Right lobe of liver (tissue), 6 donors: ENCODE measurements at regions not wholly inside any gene's neighbourhood (a gene's known extent, or its start where the extent isn't known, plus 50 kb on each side); places are given as distances from the start of the nearest gene placed in this dataset.
A peak's percentile ranks its signal among the peaks of the same experiment; 100 is the strongest.
"Not testable (repeated sequence)": the region's sequence is repeated elsewhere in the genome, so short reads cannot be mapped to it uniquely, and the experiment has no call there.

ENCODE experiments used
- ATAC-seq, 4 donors: fragments of 200-7000 bp; cut with Tn5 transposase; one replicate each; pipeline ENCODE4 v1.9.1; 2020; ENCODE audit warnings: mild to moderate bottlenecking in 4 of 4, moderate library complexity in 4 of 4
- DNase-seq, 3 donors: peaks; one replicate each; pipeline ENCODE4 v3.0.0-alpha.2; 2020
- H3K27ac ChIP-seq, 3 donors: fragments of 200-600 bp; one replicate each; pipeline ENCODE4 v1.8.0; 2022
- H3K27me3 ChIP-seq, 2 donors: fragments of 200-600 bp; one replicate each; pipeline ENCODE4 v1.8.0; 2022
- H3K36me3 ChIP-seq, 4 donors: fragments of 200-600 bp; sonication (generic) in 1 of 4; one replicate each; pipeline versions ENCODE4 v1.5.1 to v1.8.0; 2017 to 2022; ENCODE audit warnings: control low read depth in 1 of 4
- H3K4me1 ChIP-seq, 4 donors: fragments of 200-600 bp; sonication (generic) in 1 of 4; one replicate each; pipeline versions ENCODE4 v1.5.1 to v1.8.0; 2017 to 2022; ENCODE audit warnings: control low read depth in 1 of 4
- H3K4me3 ChIP-seq, 3 donors: fragments of 200-600 bp; one replicate each; pipeline ENCODE4 v1.8.0; 2022
- H3K9me3 ChIP-seq, 4 donors: fragments of 200-600 bp; sonication (generic) in 1 of 4; one replicate each; pipeline versions ENCODE4 v1.5.1 to v1.8.0; 2017 to 2022; ENCODE audit warnings: control low read depth in 1 of 4
- CTCF ChIP-seq, 4 donors: fragments of 200-600 bp in 3 of 4; fragments of 450-650 bp in 1 of 4; IDR thresholded peaks; one replicate each; pipeline versions ENCODE4 v1.5.1 to v1.8.0; 2016 to 2022; ENCODE audit warnings: antibody characterized with exemption in 4 of 4, mild to moderate bottlenecking in 2 of 4
- POLR2A ChIP-seq: fragments of 450-650 bp; IDR thresholded peaks from one replicate; pipeline ENCODE4 v1.6.1; 2017; ENCODE audit warnings: antibody characterized with exemption, mild to moderate bottlenecking
- WGBS: methylation state at CpG from one replicate; pipeline ENCODE4 v1.1.6; 2018; ENCODE audit warnings: low coverage, low lambda C conversion rate; ENCODE audit not compliant: insufficient coverage; ENCODE audit errors: missing lambda C conversion rate; 5-methylcytosine and 5-hydroxymethylcytosine counted together
- intact Hi-C, 2 donors: fragments of 100-400 bp; cut with DNase I; formaldehyde crosslinking; loops; one replicate each; pipeline versions ENCODE4 v1.11.2 to v1.14.1; 2022
- donor health status: DM: no; HTN: yes; CAD: no.
- donor health status: DM: no; HTN: no; CAD: no.
- donor health status: DM: no; HTN: no; CAD: no.
- donor health status: DM: no; HTN: yes; CAD: no.
- donor health status: DM: no; HTN: yes; CAD: no.

GRCh38 chr12:89059721-89060541, 292.4 kb downstream of the DUSP6 start:
- H3K27me3 ChIP-seq: no peaks in the 10 kb centered on the region
- DNase-seq (no peak), ATAC-seq (no peak)
- 55% methylated on average over 9 of the region's 9 CpGs for WGBS
- H3K4me1 ChIP-seq: no peaks in the 10 kb centered on the region
- TF ChIP-seq POLR2A: no peak
- TF ChIP-seq CTCF (IDR thresholded peaks at IDR 0.05): no peak
- no peaks in the 10 kb centered on the region for H3K36me3 ChIP-seq
- H3K9me3 ChIP-seq: no peaks in the 10 kb centered on the region
- intact Hi-C loops: no loop called here
- H3K27ac ChIP-seq: no peak overlapping the region
- no peak overlapping the region for H3K4me3 ChIP-seq

GRCh38 chr12:89059056-89059455, 293.2 kb downstream of the DUSP6 start:
- no peaks in the 10 kb centered on the region for H3K9me3 ChIP-seq
- intact Hi-C loops: no loop called here

GRCh38 chr12:89058402-89058801, 293.9 kb downstream of the DUSP6 start:
- intact Hi-C loops: no loop called here
- ATAC-seq (peak in 1 of 4 donors; percentile 24), DNase-seq (no peak)
- Histone ChIP-seq H3K4me3 (no peak overlapping the region), H3K27me3 (no peaks in the 10 kb centered on the region), H3K4me1 (no peaks in the 10 kb centered on the region), H3K27ac (no peak overlapping the region), H3K36me3 (no peaks in the 10 kb centered on the region), H3K9me3 (no peaks in the 10 kb centered on the region)
- TF ChIP-seq POLR2A: no peak
- no peak for TF ChIP-seq CTCF (IDR thresholded peaks at IDR 0.05)

More at GRCh38 chr12:89059056-89059455, 293.2 kb downstream of the DUSP6 start:
- Histone ChIP-seq H3K36me3 (no peaks in the 10 kb centered on the region), H3K27me3 (no peaks in the 10 kb centered on the region), H3K27ac (no peak overlapping the region), H3K4me3 (no peak overlapping the region), H3K4me1 (no peaks in the 10 kb centered on the region)
- TF ChIP-seq CTCF (IDR thresholded peaks at IDR 0.05): no peak
- TF ChIP-seq POLR2A: no peak
- DNase-seq (no peak), ATAC-seq (no peak)
- WGBS: 68% methylated on average over 2 of the region's 3 CpGs

GRCh38 chr12:89053817-89054216, 298.5 kb downstream of the DUSP6 start:
- H3K27me3 ChIP-seq, H3K9me3 ChIP-seq, H3K4me3 ChIP-seq, DNase-seq, intact Hi-C loops, H3K36me3 ChIP-seq, H3K4me1 ChIP-seq, ATAC-seq, H3K27ac ChIP-seq: not testable (repeated sequence)
- WGBS: 65% methylated on average over 4 of the region's 4 CpGs

GRCh38 chr12:89051065-89051677, 301.1 kb downstream of the DUSP6 start:
- ATAC-seq (peak; percentile 86 to 95 (median 92)), DNase-seq (no peak)
- no peak overlapping the region for H3K4me3 ChIP-seq
- intact Hi-C loops: no loop called here
- no peaks in the 10 kb centered on the region for H3K9me3 ChIP-seq
- TF ChIP-seq POLR2A (no peak), CTCF (IDR thresholded peaks at IDR 0.05) (peak; percentile 88 to 97 (median 90))
- H3K36me3 ChIP-seq: no peaks in the 10 kb centered on the region
- no peaks in the 10 kb centered on the region for H3K4me1 ChIP-seq
- no peaks in the 10 kb centered on the region for H3K27me3 ChIP-seq
- H3K27ac ChIP-seq: no peak overlapping the region
- WGBS: 3% methylated on average over 2 of the region's 2 CpGs
